ENCODE measurements at regions not wholly inside any gene's neighbourhood (a gene's known extent, or its start where the extent isn't known, plus 50 kb on each side); places are given as distances from the start of the nearest gene placed in this dataset.

GRCh38 chr1:168976267-168976666, 130.2 kb upstream of the ATP1B1 start:
- TF ChIP-seq CTCF (conservative IDR thresholded peaks at IDR 0.05; ENCODE audit: low read depth, low read length) (no peak), EZH2 (IDR thresholded peaks at IDR 0.05; ENCODE audit: borderline replicate concordance, low read depth, low read length, poor library complexity, severe bottlenecking) (no peak)
